ENCODE measurements at regions not wholly inside any gene's neighbourhood (a gene's known extent, or its start where the extent isn't known, plus 50 kb on each side); places are given as distances from the start of the nearest gene placed in this dataset.
A peak's percentile ranks its signal among the peaks of the same experiment; 100 is the strongest.
"Not testable (repeated sequence)": the region's sequence is repeated elsewhere in the genome, so short reads cannot be mapped to it uniquely, and the experiment has no call there.

GRCh38 chr10:8327140-8327423, 272.6 kb downstream of the GATA3 start:
- Histone ChIP-seq H3K9me3 (ENCODE audit: control insufficient read depth, low read length) (no peaks in the 10 kb centered on the region), H3K9ac (ENCODE audit: low read length) (no peak overlapping the region), H3K27me3 (replicated peaks; ENCODE audit: control insufficient read depth, insufficient read depth, low read length) (peaks cover 15% of the 10 kb centered on the region), H3K4me3 (ENCODE audit: low read length) (no peak overlapping the region), H3K36me3 (ENCODE audit: control insufficient read depth, insufficient read depth, low read length, severe bottlenecking) (no peaks in the 10 kb centered on the region), H3K4me1 (ENCODE audit: control insufficient read depth, insufficient read depth, low read length) (peaks cover 2% of the 10 kb centered on the region)
- DNase-seq (ENCODE audit: low read depth) = no peak

DNA sequence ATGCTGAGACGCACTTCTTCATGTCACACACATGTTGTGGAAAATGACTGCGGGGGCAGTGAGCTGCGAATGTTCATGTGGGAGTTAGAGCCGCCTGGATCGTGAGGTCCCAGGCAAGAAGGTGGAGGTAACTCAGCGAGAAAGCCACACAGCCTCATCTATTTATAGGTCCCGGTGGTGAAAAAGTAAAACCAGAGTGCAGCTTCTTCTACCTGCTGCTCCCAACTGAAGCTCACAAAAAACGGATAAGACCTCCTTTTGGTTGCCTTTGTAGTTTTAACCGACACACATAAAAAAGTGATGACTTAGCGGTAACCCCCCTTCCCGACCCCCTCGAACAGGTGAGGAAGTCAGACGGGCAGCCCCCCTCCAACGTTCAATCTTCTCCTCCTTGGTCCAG, 276.9 kb downstream of the GATA3 start:
- Histone ChIP-seq H3K9me3 (ENCODE audit: control insufficient read depth, low read length) (no peaks in the 10 kb centered on the region), H3K27me3 (replicated peaks; ENCODE audit: control insufficient read depth, insufficient read depth, low read length) (peaks cover 16% of the 10 kb centered on the region), H3K36me3 (ENCODE audit: control insufficient read depth, insufficient read depth, low read length, severe bottlenecking) (no peaks in the 10 kb centered on the region), H3K4me3 (ENCODE audit: low read length) (no peak overlapping the region), H3K4me1 (ENCODE audit: control insufficient read depth, insufficient read depth, low read length) (peaks cover 5% of the 10 kb centered on the region), H3K9ac (ENCODE audit: low read length) (no peak overlapping the region)
- no peak for DNase-seq (ENCODE audit: low read depth)

DNA sequence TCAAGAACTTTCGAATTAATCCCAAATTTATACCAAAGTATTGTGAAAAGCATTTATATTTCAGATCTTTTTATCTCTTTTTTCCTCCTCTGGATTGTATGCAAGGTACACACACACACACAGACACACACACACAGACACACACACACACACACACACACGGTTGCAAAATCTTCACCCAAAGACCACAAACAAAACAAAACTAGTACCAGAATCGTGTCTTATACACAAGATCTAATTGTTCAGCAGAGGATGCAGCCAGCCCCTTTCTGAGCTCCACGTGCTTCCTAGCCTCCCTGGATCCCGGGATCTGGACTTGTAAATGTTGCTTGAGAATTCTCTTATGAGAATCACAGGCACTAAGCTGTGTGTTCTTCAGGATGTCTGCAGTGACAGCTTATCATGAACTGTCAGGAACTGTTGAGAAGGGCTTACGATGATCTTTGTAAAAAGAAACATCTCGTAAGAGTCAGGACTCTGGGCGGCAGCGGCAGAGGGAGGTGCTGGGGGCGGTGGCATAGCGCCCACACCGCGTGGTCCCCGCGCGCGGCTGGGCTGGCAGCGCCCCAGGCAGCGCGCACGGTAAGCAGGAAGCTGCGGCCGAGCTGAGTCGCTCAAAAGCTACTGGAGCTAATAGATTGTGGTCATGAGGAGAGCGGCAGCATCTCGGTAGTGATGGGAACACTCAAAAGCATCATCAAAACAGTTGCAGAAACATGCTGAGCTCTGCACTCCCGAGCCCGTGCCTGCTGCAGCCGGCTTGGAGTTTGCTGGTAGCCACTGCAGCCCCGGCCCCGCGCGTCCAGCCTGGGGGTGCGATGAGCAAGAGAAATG, 277.6 kb downstream of the GATA3 start:
- Histone ChIP-seq H3K27me3 (replicated peaks; ENCODE audit: control insufficient read depth, insufficient read depth, low read length) (peaks cover 10% of the 10 kb centered on the region), H3K36me3 (ENCODE audit: control insufficient read depth, insufficient read depth, low read length, severe bottlenecking) (no peaks in the 10 kb centered on the region), H3K9me3 (ENCODE audit: control insufficient read depth, low read length) (no peaks in the 10 kb centered on the region), H3K4me3 (ENCODE audit: low read length) (peak overlapping the region; percentile 58), H3K9ac (ENCODE audit: low read length) (no peak overlapping the region), H3K4me1 (ENCODE audit: control insufficient read depth, insufficient read depth, low read length) (peaks cover 5% of the 10 kb centered on the region)
- peak; percentile 21 for DNase-seq (ENCODE audit: low read depth)

DNA sequence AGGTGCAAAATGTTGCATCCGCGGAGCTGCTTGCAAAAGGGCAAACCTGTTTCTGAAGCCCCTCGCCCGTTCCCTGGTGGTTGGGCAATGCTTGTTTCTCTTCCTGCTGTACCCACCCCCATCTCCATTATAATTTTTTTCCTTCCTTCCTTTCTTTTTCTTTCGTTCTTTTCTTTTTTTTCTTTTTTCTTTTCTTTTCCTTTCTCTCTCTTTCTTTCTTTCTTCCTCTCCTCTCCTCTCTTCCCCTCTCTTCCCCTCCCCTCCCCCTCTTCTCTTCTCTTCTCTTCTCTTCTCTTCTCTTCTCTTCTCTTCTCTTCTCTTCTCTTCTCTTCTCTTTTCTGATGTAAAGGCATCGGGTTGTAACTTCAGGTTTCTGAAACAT, 278.2 kb downstream of the GATA3 start:
- H3K4me1 ChIP-seq (ENCODE audit: control insufficient read depth, insufficient read depth, low read length) = peaks cover 5% of the 10 kb centered on the region
- no peaks in the 10 kb centered on the region for H3K9me3 ChIP-seq (ENCODE audit: control insufficient read depth, low read length)
- no peak for DNase-seq (ENCODE audit: low read depth)
- no peak overlapping the region for H3K9ac ChIP-seq (ENCODE audit: low read length)
- H3K4me3 ChIP-seq (ENCODE audit: low read length) = peak overlapping the region; percentile 58
- peaks cover 10% of the 10 kb centered on the region for H3K27me3 ChIP-seq (replicated peaks; ENCODE audit: control insufficient read depth, insufficient read depth, low read length)
- H3K36me3 ChIP-seq (ENCODE audit: control insufficient read depth, insufficient read depth, low read length, severe bottlenecking) = no peaks in the 10 kb centered on the region

GRCh38 chr10:8334631-8335030, 280.1 kb downstream of the GATA3 start:
- H3K4me1 ChIP-seq (ENCODE audit: control insufficient read depth, insufficient read depth, low read length) = peaks cover 5% of the 10 kb centered on the region
- no peak overlapping the region for H3K4me3 ChIP-seq (ENCODE audit: low read length)
- H3K9ac ChIP-seq (ENCODE audit: low read length) = no peak overlapping the region
- peaks cover 10% of the 10 kb centered on the region for H3K27me3 ChIP-seq (replicated peaks; ENCODE audit: control insufficient read depth, insufficient read depth, low read length)
- H3K9me3 ChIP-seq (ENCODE audit: control insufficient read depth, low read length) = no peaks in the 10 kb centered on the region
- H3K36me3 ChIP-seq (ENCODE audit: control insufficient read depth, insufficient read depth, low read length, severe bottlenecking) = no peaks in the 10 kb centered on the region
- no peak for DNase-seq (ENCODE audit: low read depth)

DNA sequence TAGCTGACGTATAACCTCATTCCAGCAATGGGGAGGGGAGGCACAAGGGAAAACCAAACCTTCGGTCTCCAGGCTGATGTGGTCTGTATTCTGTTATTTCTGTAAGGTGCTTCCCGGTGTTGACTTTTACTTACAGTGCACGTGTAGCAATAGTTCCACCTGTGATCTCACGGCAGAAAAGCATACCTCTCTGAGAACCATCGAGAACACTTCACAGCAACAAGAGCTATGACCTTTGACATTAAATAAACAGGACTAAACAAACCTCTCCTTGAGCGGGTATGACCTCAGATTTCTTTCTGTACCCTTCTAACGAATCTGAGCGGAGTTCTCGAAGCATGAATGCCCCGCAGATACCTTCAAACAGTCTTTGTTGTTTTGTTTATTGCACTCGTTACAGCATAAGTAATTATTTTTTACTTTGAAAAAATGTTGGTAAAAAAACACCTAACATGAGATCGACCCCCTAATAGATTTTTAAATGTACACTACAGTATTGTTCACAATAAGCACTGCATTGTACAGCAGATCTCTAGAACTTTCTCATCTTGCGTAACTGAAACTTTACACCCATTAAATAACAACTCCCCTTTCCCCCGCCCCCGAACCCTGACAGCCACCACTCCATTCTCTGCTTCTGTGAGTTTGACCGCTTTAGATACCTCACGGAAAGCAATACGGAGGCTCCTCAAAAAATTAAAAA, 282.3 kb downstream of the GATA3 start:
- Histone ChIP-seq H3K9ac (ENCODE audit: low read length) (no peak overlapping the region), H3K4me1 (ENCODE audit: control insufficient read depth, insufficient read depth, low read length) (peaks cover 5% of the 10 kb centered on the region), H3K27me3 (replicated peaks; ENCODE audit: control insufficient read depth, insufficient read depth, low read length) (peaks cover 10% of the 10 kb centered on the region), H3K36me3 (ENCODE audit: control insufficient read depth, insufficient read depth, low read length, severe bottlenecking) (no peaks in the 10 kb centered on the region), H3K4me3 (ENCODE audit: low read length) (no peak overlapping the region), H3K9me3 (ENCODE audit: control insufficient read depth, low read length) (no peaks in the 10 kb centered on the region)
- DNase-seq (ENCODE audit: low read depth) = no peak

GRCh38 chr10:8337332-8337651, 282.8 kb downstream of the GATA3 start:
- Histone ChIP-seq H3K9ac (ENCODE audit: low read length) (no peak overlapping the region), H3K9me3 (ENCODE audit: control insufficient read depth, low read length) (no peaks in the 10 kb centered on the region), H3K36me3 (ENCODE audit: control insufficient read depth, insufficient read depth, low read length, severe bottlenecking) (no peaks in the 10 kb centered on the region), H3K4me3 (ENCODE audit: low read length) (no peak overlapping the region), H3K27me3 (replicated peaks; ENCODE audit: control insufficient read depth, insufficient read depth, low read length) (peaks cover 5% of the 10 kb centered on the region), H3K4me1 (ENCODE audit: control insufficient read depth, insufficient read depth, low read length) (peaks cover under 1% of the 10 kb centered on the region)
- DNase-seq (ENCODE audit: low read depth) = no peak

DNA sequence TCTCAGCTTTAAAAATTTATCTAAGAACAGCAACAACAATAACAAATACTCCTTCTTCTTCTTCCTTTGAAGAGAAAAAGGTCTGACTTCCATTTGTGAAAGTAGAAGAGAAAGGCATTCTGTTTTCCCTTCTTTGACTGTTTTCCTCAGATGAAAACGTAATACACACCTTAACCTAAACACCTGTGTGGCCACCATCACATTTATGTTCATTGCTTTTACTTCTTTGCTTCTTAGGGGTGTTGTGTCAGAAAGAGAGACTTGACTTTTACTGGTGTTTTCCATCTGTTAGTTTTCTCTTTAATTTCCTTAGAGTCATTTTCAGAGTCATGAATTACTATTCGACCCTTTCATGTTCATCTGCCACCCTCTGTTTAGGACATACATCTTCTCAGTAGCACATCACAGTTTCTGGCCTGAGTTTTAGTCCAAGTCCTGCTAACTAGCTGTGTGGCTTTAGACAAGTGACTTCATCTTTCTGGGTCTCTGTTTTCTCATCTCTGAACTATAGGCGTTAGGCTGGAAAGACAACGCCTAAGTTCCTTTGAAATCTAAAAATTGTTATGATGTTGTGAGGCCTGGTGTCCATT, 283.8 kb downstream of the GATA3 start:
- Histone ChIP-seq H3K4me3 (ENCODE audit: low read length) (no peak overlapping the region), H3K36me3 (ENCODE audit: control insufficient read depth, insufficient read depth, low read length, severe bottlenecking) (no peaks in the 10 kb centered on the region), H3K9me3 (ENCODE audit: control insufficient read depth, low read length) (no peaks in the 10 kb centered on the region), H3K4me1 (ENCODE audit: control insufficient read depth, insufficient read depth, low read length) (no peaks in the 10 kb centered on the region), H3K27me3 (replicated peaks; ENCODE audit: control insufficient read depth, insufficient read depth, low read length) (peaks cover 3% of the 10 kb centered on the region), H3K9ac (ENCODE audit: low read length) (no peak overlapping the region)
- no peak for DNase-seq (ENCODE audit: low read depth)

DNA sequence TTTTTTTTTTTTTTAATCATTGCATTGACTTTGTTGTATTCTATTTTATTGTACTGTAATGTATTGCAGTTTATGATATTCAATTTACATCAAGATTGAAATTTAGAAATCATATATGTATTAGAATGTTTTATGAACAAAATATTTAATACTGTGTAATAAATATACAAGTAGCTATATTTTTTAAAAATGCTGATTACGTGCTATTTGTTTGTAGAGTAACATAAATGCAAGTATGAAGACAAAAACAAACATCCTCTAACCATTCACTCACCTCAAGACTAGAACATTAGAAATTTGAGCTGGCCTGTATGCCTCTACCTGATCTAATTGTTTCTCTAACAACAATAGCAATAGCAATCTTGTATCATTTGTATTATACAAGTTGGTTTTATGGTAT, 290.3 kb downstream of the GATA3 start:
- no peak for DNase-seq (ENCODE audit: low read depth)
- Histone ChIP-seq H3K9ac (ENCODE audit: low read length) (no peak overlapping the region), H3K36me3 (ENCODE audit: control insufficient read depth, insufficient read depth, low read length, severe bottlenecking) (no peaks in the 10 kb centered on the region), H3K4me3 (ENCODE audit: low read length) (no peak overlapping the region), H3K9me3 (ENCODE audit: control insufficient read depth, low read length) (no peaks in the 10 kb centered on the region), H3K4me1 (ENCODE audit: control insufficient read depth, insufficient read depth, low read length) (no peaks in the 10 kb centered on the region), H3K27me3 (replicated peaks; ENCODE audit: control insufficient read depth, insufficient read depth, low read length) (peaks cover 11% of the 10 kb centered on the region)

DNA sequence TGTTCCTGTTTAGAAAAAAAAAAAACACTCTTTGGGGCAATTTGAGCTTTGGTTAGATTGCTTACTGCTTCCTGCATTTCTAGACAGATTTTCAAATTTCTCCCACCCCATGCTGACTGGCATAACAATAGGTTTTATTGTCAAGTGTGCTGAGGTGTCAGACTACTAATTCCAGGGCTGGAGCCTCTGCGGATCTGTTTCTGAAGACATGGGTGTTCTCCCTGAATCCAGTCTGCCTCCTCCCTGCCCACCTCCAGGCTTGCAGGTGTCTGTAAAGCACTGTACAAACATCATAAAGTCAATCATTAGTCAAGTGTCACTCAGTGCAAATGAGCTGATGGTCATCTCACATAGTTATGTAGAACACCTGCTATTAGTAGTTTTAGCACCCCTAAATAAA, 292.4 kb downstream of the GATA3 start:
- Histone ChIP-seq H3K9ac (ENCODE audit: low read length) (no peak overlapping the region), H3K4me3 (ENCODE audit: low read length) (no peak overlapping the region), H3K9me3 (ENCODE audit: control insufficient read depth, low read length) (no peaks in the 10 kb centered on the region), H3K4me1 (ENCODE audit: control insufficient read depth, insufficient read depth, low read length) (no peaks in the 10 kb centered on the region), H3K36me3 (ENCODE audit: control insufficient read depth, insufficient read depth, low read length, severe bottlenecking) (no peaks in the 10 kb centered on the region), H3K27me3 (replicated peaks; ENCODE audit: control insufficient read depth, insufficient read depth, low read length) (peaks cover 20% of the 10 kb centered on the region)
- no peak for DNase-seq (ENCODE audit: low read depth)

GRCh38 chr10:8347614-8348013, 293.1 kb downstream of the GATA3 start:
- H3K27me3 ChIP-seq (replicated peaks; ENCODE audit: control insufficient read depth, insufficient read depth, low read length) = peaks cover 20% of the 10 kb centered on the region
- not testable (repeated sequence) for H3K9me3 ChIP-seq (ENCODE audit: control insufficient read depth, low read length); H3K9ac ChIP-seq (ENCODE audit: low read length); H3K36me3 ChIP-seq (ENCODE audit: control insufficient read depth, insufficient read depth, low read length, severe bottlenecking); DNase-seq (ENCODE audit: low read depth); H3K4me1 ChIP-seq (ENCODE audit: control insufficient read depth, insufficient read depth, low read length); H3K4me3 ChIP-seq (ENCODE audit: low read length)
